AG04449 (cell line): ENCODE measurements at regions not wholly inside any gene's neighbourhood (a gene's known extent, or its start where the extent isn't known, plus 50 kb on each side); places are given as distances from the start of the nearest gene placed in this dataset.

Experiments
- CTCF ChIA-PET: fragments of 350-600 bp; formaldehyde crosslinking; extraction: SDS; loops from one replicate; lab custom pipeline; 2021; ENCODE audit warnings: antibody characterized with exemption; lab: Yijun Ruan, JAX
- POLR2A ChIA-PET: fragments of 400-600, 350-600 bp; formaldehyde crosslinking; extraction: SDS; loops from one replicate; lab custom pipeline; 2020; ENCODE audit warnings: antibody characterized with exemption, inconsistent platforms; lab: Yijun Ruan, JAX
- DNase-seq: peaks from one replicate; pipeline ENCODE4 v3.0.0-alpha.2; 2010; ENCODE audit warnings: low read depth, low spot score
- H3K4me3 ChIP-seq: 2 replicates; pipeline ENCODE4 v1.5.1; 2011; ENCODE audit warnings: low read depth, mild to moderate bottlenecking, control low read depth, low read length
- CTCF ChIP-seq: IDR thresholded peaks from one replicate; pipeline ENCODE4 v1.5.1; 2011; ENCODE audit warnings: mild to moderate bottlenecking, moderate library complexity, low read length, control low read depth, inconsistent platforms; ENCODE audit not compliant: insufficient read depth; ENCODE audit errors: missing control alignments

DNA sequence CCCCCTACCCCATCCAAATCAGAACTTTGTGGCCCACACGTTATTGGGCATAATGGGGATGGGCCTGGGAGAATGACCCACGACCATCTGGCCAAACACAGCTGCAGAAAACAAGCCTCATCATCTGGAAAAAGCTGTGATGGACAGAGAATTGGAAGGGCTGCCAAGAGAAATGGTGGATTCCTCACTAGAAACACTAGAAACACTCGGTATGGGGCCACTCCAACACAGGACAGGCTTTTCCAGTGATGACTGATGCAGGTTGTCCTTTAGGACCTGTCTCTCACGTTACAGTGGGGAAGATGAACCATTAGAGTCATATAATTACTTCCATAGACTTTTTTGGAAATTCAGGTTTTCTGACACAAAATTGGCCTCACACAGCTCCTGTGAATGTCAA, 172.4 kb upstream of the TARS1 start:
- CTCF ChIA-PET, result interaction anchor here (1.1 kb wide), 1 partner anchor 10 kb away, joined by 3 read pairs; no protein-coding TSS in a partner anchor
- POLR2A ChIA-PET, result no interaction called here
- no peak for TF ChIP-seq CTCF
- DNase-seq, result no peak
- no peak overlapping the region for H3K4me3 ChIP-seq

- no peak overlapping the region for H3K4me3 ChIP-seq
- ChIA-PET POLR2A (no interaction called here), CTCF (interaction anchor here (1.1 to 1.8 kb wide), 7 partner anchors 10 to 781 kb away, joined by 3 to 6 read pairs (median 4); no protein-coding TSS in a partner anchor)
- no peak for DNase-seq
- no peak for TF ChIP-seq CTCF
Observed at GRCh38 chr5:33270671-33271070, 170.1 kb upstream of the TARS1 start.

DNA sequence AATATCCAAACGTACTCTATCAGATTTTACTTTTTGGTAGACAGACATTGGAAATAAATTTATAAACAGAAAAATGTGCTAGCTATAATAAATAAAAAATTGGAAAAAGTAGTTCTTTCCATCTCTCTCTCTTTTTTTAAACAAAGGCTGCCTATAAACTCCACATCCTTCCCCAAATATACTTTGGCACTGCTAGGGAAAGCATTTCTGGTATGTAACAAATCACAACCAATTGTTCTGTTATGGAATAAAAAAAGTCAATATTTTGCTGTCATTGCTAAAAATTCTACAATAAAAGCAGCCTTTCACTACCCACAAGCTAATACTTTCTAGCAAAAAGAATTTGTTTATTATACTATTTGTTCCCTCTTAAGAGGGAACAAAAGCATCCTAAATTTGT, 169.2 kb upstream of the TARS1 start:
- DNase-seq, result no peak
- no peak for TF ChIP-seq CTCF
- ChIA-PET CTCF (interaction anchor here (1.2 to 1.8 kb wide), 5 partner anchors 11 to 563 kb away, joined by 3 to 6 read pairs (median 4); no protein-coding TSS in a partner anchor), POLR2A (interaction anchor here (2.3 kb wide), 1 partner anchor 41 kb away, joined by 9 read pairs; no protein-coding TSS in a partner anchor)
- no peak overlapping the region for H3K4me3 ChIP-seq

DNA sequence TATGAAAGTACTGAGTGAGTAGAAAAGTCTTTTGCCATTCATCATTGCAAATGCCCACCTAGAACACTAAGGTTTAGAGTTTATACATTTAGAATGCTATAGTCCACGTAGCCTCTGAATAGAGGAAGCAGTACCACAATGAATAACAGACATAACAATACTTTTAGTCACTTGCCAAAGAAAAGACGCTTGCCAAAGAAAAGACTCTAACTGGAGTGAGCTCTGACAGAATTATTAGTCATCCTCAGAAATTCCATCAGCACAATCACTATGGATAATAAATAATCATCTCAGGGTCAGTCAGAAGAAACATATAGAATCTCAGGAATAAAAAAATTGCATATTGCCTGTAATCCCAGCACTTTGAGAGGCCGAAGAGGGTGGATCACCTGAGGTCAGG, 168.5 kb upstream of the TARS1 start:
- TF ChIP-seq CTCF, result no peak
- peak; percentile 68 for DNase-seq
- H3K4me3 ChIP-seq, result no peak overlapping the region
- POLR2A ChIA-PET, result interaction anchor here (0.9 to 2.3 kb wide), 2 partner anchors 40 to 580 kb away, joined by 5 to 9 read pairs; no protein-coding TSS in a partner anchor
- CTCF ChIA-PET, result interaction anchor here (1.4 kb wide), 1 partner anchor 50 kb away, joined by 4 read pairs; no protein-coding TSS in a partner anchor

- no peak for TF ChIP-seq CTCF
- CTCF ChIA-PET, result interaction anchor here (1.3 kb wide), 1 partner anchor 150 kb away, joined by 3 read pairs; no protein-coding TSS in a partner anchor
Observed at GRCh38 chr5:33273985-33274384, 166.8 kb upstream of the TARS1 start.

GRCh38 chr5:33275391-33275790, 165.4 kb upstream of the TARS1 start:
- ChIA-PET POLR2A (no interaction called here), CTCF (interaction anchor here (0.8 to 0.9 kb wide), 2 partner anchors 24 to 567 kb away, joined by 3 to 4 read pairs; no protein-coding TSS in a partner anchor)
- no peak overlapping the region for H3K4me3 ChIP-seq
- DNase-seq, result no peak
- no peak for TF ChIP-seq CTCF

More at GRCh38 chr5:33273985-33274384, 166.8 kb upstream of the TARS1 start:
- DNase-seq, result no peak
- POLR2A ChIA-PET, result interaction anchor here (0.8 kb wide), 1 partner anchor 37 kb away, joined by 3 read pairs; no protein-coding TSS in a partner anchor
- no peak overlapping the region for H3K4me3 ChIP-seq
